ENCODE measurements at regions not wholly inside any gene's neighbourhood (a gene's known extent, or its start where the extent isn't known, plus 50 kb on each side); places are given as distances from the start of the nearest gene placed in this dataset.

DNA sequence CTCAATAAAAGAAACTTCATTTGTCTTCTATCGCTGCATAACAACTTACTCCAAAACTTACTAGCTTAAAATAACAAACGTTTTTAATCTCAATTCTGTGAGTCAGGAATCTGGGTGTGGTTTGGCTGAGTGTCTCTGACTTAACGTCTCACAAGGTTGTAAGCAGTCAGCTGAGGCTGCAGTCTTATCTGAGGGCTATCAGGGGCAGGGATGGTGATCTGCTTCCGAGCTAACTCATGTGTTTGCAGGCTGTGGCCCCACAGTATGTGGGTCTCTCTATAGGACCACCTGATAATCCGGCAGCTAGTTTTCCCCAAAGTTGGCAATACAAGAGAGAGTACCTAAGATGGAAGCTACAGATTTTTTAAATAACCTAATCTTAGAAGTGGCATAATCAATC is 234.2 kb upstream of the FGGY start (continued):
- peak; percentile 79 for TF ChIP-seq TFAP4 (CRISPR knock-in tag; IDR thresholded peaks at IDR 0.05; ENCODE audit: borderline replicate concordance)

DNA sequence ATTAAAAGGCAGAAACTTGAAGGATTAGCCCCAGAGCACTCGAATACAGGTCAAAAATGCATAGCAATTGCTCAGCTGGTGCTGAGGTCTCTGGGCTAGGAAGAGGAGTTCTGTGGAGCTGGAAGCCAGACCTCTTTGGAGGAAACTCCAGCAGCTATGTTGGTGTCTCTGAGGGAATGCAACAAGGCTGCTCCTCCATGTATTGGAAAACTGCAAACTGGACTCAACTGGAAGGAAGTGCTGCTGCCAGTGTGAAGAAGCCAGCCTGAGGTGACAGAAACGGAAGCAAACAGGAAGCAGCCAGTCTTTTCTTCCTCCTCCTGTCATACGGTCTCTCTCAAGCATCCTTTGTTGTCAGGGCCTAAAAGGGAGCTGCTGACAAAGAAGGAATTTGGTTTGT is 233.4 kb upstream of the FGGY start:
- H3K4me3 ChIP-seq = no peak overlapping the region
- H3K4me2 ChIP-seq (ENCODE audit: insufficient read depth, low read length) = no peak overlapping the region
- peaks cover 3 to 9% of the 10 kb centered on the region in 2 experiments; a peak in 4 of 5 replicates for H3K4me1 ChIP-seq (replicated peaks in 1 of 2; ENCODE audit: control insufficient read depth in 2 of 2, insufficient read depth in 2 of 2, low read length in 2 of 2)
- no TSS peak for BruUV-seq (replicated peaks)
- H3K27me3 ChIP-seq (ENCODE audit: control insufficient read depth in 2 of 2, insufficient read depth in 2 of 2, low read length in 2 of 2) = peaks cover 0 to 3% of the 10 kb centered on the region in 2 experiments; a peak in 1 of 5 replicates
- H3K36me3 ChIP-seq (ENCODE audit: control insufficient read depth, insufficient read depth, low read length) = no peaks in the 10 kb centered on the region
- H3K27ac ChIP-seq (ENCODE audit: extremely low read depth, low read depth, low read length) = no peak overlapping the region
- DNase-seq (ENCODE audit: extremely low read depth in 1 of 4, low spot score in 3 of 4) (no peak), FAIRE-seq (no peak), ATAC-seq (no peak)
- ChIA-PET CTCF (ENCODE audit: low intra/inter-chr PET ratio) (no interaction called here), POLR2A (interaction anchor here (0.6 to 1.1 kb wide), 4 partner anchors 14 to 280 kb away, joined by 3 to 5 read pairs (median 3); partner anchors contain the start of gene JUN)
- no peaks in the 10 kb centered on the region for H3K9me1 ChIP-seq (ENCODE audit: control insufficient read depth, insufficient read depth, low read length)
- H3K79me2 ChIP-seq (ENCODE audit: control insufficient read depth, insufficient read depth, low read length) = no peaks in the 10 kb centered on the region
- WGBS (ENCODE audit: insufficient coverage, low coverage, missing lambda C conversion rate) = 38% methylated on average over 3 of the region's 3 CpGs
- in situ Hi-C loops (cut with MboI) (no loop called here), intact Hi-C loops (cut with micrococcal nuclease) (loop anchor here (10.0 kb wide), 1 partner anchor 231 kb away; the partner anchor contains the start of gene FGGY)
- H3K9ac ChIP-seq (ENCODE audit: insufficient read depth in 1 of 2, low read depth in 2 of 2, low read length in 2 of 2) = peak overlapping the region in 1 of 2 experiments; percentile 2; a peak in 1 of 4 replicates
- no peaks in the 10 kb centered on the region for H3K9me3 ChIP-seq (replicated peaks; ENCODE audit: control insufficient read depth, insufficient read depth, low read depth, low read length)
- H2AFZ ChIP-seq (ENCODE audit: low read depth, low read length) = peak overlapping the region; percentile 9; the same call in 1 of the 2 replicates
- H4K20me1 ChIP-seq (replicated peaks; ENCODE audit: control insufficient read depth, insufficient read depth, low read length) = no peaks in the 10 kb centered on the region
- no peak for TF ChIP-seq ATF4 (CRISPR knock-in tag; IDR thresholded peaks at IDR 0.05)
- no peak for TF ChIP-seq ZBED1 (IDR thresholded peaks at IDR 0.05)
- no peak for TF ChIP-seq ZNF24 (IDR thresholded peaks at IDR 0.05)
- TF ChIP-seq, protein P1, sequence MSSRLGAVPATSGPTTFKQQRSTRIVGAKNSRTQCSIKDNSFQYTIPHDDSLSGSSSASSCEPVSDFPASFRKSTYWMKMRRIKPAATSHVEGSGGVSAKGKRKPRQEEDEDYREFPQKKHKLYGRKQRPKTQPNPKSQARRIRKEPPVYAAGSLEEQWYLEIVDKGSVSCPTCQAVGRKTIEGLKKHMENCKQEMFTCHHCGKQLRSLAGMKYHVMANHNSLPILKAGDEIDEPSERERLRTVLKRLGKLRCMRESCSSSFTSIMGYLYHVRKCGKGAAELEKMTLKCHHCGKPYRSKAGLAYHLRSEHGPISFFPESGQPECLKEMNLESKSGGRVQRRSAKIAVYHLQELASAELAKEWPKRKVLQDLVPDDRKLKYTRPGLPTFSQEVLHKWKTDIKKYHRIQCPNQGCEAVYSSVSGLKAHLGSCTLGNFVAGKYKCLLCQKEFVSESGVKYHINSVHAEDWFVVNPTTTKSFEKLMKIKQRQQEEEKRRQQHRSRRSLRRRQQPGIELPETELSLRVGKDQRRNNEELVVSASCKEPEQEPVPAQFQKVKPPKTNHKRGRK (tag; IDR thresholded peaks at IDR 0.05) = no peak
- TF ChIP-seq CBX8 (IDR thresholded peaks at IDR 0.05; ENCODE audit: borderline replicate concordance, extremely low read depth, low read depth, low read length, poor library complexity, severe bottlenecking) = no peak
- TF ChIP-seq BCOR (IDR thresholded peaks at IDR 0.05) = no peak
- TF ChIP-seq KAT8 (IDR thresholded peaks at IDR 0.05; ENCODE audit: low read depth) = no peak
- TF ChIP-seq, protein P2, sequence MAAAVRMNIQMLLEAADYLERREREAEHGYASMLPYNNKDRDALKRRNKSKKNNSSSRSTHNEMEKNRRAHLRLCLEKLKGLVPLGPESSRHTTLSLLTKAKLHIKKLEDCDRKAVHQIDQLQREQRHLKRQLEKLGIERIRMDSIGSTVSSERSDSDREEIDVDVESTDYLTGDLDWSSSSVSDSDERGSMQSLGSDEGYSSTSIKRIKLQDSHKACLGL (CRISPR knock-in tag; IDR thresholded peaks at IDR 0.05; ENCODE audit: borderline replicate concordance, poor library complexity, severe bottlenecking) = no peak
- no peak for TF ChIP-seq XRCC5 (IDR thresholded peaks at IDR 0.05; ENCODE audit: low read depth, low read length)
- TF ChIP-seq SMAD4 (CRISPR knock-in tag; conservative IDR thresholded peaks at IDR 0.05) = no peak
- TF ChIP-seq ZNF239 (CRISPR knock-in tag; IDR thresholded peaks at IDR 0.05) = no peak
- TF ChIP-seq YY1 (IDR thresholded peaks at IDR 0.05; ENCODE audit: borderline replicate concordance in 1 of 3, control insufficient read depth in 1 of 3, extremely low read depth in 1 of 3, insufficient read depth in 3 of 3, insufficient read length in 1 of 3, insufficient replicate concordance in 2 of 3, low read depth in 1 of 3, low read length in 2 of 3) = no peak
- TF ChIP-seq ELF1 (tag; IDR thresholded peaks at IDR 0.05) = peak; percentile 50; the same call in 1 of the 2 replicates
- TF ChIP-seq RFX5 (IDR thresholded peaks at IDR 0.05; ENCODE audit: low read depth, low read length) = no peak
- TF ChIP-seq ZNF224 (CRISPR knock-in tag; IDR thresholded peaks at IDR 0.05) = no peak
- TF ChIP-seq ZNF75A (CRISPR knock-in tag; IDR thresholded peaks at IDR 0.05) = no peak
